ENCODE measurements at regions not wholly inside any gene's neighbourhood (a gene's known extent, or its start where the extent isn't known, plus 50 kb on each side); places are given as distances from the start of the nearest gene placed in this dataset.

DNA sequence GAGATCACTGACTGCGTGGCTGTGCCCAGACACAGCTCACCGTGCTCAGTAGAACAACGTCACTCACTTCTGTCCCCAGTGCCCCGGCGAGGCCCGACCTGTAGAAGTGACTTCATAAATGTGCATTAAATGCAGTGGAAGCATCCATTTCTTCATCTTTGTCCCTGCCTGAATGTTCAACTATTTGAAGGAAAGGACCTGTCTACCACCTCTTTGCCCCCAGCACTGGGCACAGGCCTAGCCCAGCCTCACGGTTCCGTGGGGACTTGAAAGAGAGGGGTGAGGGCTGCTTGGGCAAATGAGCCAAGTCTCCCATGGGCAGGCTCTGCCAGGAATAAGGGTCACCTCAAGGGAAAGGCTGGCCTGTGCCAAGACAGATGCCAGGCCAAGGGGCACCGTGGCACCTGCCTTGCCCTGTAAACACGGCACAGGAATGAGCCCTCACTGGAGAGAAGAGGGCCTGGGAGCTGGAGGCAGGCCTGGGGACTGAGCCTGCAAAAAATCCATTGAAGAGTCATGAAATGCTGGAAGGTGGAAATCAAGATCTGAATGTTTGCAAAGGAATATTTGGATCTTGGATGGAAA is 845.3 kb downstream of the BRD1 start:
- TF ChIP-seq, protein P1, sequence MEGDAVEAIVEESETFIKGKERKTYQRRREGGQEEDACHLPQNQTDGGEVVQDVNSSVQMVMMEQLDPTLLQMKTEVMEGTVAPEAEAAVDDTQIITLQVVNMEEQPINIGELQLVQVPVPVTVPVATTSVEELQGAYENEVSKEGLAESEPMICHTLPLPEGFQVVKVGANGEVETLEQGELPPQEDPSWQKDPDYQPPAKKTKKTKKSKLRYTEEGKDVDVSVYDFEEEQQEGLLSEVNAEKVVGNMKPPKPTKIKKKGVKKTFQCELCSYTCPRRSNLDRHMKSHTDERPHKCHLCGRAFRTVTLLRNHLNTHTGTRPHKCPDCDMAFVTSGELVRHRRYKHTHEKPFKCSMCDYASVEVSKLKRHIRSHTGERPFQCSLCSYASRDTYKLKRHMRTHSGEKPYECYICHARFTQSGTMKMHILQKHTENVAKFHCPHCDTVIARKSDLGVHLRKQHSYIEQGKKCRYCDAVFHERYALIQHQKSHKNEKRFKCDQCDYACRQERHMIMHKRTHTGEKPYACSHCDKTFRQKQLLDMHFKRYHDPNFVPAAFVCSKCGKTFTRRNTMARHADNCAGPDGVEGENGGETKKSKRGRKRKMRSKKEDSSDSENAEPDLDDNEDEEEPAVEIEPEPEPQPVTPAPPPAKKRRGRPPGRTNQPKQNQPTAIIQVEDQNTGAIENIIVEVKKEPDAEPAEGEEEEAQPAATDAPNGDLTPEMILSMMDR (IDR thresholded peaks at IDR 0.05; ENCODE audit: borderline replicate concordance, insufficient read depth, low read depth, low read length), result no peak
- no peak overlapping the region for H3K4me3 ChIP-seq (ENCODE audit: low read depth, low read length)

DNA sequence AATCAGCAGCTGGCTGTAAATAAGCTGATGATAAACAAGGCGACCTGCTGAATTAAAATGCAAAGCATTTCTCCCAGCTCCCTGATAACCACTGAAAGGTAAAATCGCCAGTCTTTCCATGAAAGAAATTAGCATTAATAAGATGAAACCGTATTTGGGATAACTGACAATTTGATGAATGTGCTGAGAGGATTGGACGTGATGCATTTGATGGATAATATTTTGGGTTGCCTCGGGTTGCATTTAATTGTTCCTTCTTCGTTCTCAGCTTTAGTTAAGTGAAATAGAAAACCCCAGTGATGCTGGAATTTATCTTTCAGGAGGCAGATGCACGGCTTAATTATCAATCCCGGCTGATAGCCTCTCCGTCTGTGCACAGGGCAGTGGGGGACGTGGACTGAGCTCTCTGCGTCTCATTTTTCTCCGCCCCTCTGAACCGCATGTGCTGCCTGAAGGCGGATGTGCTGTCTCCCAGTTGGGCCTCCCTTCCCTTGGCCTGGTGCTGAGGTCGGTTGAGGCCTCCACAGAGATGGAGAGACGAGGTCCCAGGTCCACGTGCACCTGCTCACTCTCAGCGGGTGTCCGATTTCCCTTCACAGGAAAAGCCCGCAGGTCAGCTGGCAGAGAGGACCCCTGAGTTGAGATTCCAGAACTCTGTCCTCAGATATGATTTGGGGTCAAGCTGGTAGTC is 846.2 kb downstream of the BRD1 start:
- TF ChIP-seq, protein P1 (IDR thresholded peaks at IDR 0.05; ENCODE audit: borderline replicate concordance, insufficient read depth, low read depth, low read length), result no peak
- H3K4me3 ChIP-seq (ENCODE audit: low read depth, low read length), result no peak overlapping the region

DNA sequence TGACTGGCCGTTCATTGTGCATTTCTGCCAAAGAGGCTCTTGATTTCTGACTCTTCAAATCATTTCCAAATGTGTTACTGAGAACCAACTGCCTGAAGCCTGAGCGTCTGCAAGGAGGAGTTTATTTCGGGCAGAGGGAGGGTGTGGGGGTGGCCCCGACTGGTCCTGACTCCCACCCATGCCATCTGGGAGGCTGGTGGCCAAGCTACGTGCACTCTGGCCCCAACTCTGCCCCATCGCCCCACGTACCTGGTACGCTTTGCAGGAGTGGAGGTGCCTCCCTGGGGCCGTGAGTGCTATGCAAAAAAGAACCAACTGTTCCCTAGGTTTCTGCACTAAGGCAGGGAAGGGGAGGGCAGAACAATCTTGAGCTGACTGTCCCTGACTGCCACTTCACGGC is 846.8 kb downstream of the BRD1 start:
- TF ChIP-seq, protein P1 (IDR thresholded peaks at IDR 0.05; ENCODE audit: borderline replicate concordance, insufficient read depth, low read depth, low read length), result no peak
- H3K4me3 ChIP-seq (ENCODE audit: low read depth, low read length), result no peak overlapping the region

DNA sequence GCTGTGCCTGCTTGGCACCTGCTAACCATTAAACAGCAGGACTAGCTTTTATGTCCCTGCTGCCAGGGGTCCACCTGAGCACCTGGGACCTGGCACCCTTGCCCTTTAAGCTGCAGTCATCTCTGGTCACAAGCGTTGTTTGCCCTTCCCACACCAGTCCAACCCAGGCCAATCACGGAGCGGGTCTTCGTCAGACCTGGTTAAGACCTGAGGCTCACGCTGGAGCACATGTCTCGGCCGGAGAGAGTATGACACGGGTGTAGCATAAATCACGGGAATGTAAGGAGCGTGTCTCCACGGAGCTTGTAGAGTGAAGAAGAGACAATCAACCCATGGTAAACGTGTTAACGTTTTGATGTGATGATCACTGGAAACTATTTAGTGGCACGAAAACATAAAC is 847.3 kb downstream of the BRD1 start:
- H3K4me3 ChIP-seq (ENCODE audit: low read depth, low read length), result no peak overlapping the region
- TF ChIP-seq, protein P1 (IDR thresholded peaks at IDR 0.05; ENCODE audit: borderline replicate concordance, insufficient read depth, low read depth, low read length), result no peak

DNA sequence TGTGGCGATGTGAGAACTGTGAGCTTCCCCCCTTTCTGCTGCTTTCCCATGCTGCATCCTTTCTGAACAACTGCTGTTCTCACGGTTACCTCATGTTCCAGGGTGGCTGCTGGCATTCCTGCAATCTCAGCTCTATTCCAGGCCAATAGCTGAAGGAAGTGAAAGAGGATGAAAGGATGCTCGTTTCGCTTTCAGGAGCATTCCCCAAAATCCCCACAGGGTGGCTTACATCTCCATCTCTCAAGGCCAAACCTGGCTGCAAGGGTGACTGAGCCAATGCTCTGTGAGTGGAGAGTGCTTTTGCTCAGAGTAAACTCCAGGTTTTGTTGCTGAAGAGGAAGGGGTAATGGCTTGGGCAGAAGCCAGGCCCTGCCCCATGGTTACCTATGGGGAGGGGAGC is 848.2 kb downstream of the BRD1 start:
- TF ChIP-seq, protein P1 (IDR thresholded peaks at IDR 0.05; ENCODE audit: borderline replicate concordance, insufficient read depth, low read depth, low read length), result no peak

DNA sequence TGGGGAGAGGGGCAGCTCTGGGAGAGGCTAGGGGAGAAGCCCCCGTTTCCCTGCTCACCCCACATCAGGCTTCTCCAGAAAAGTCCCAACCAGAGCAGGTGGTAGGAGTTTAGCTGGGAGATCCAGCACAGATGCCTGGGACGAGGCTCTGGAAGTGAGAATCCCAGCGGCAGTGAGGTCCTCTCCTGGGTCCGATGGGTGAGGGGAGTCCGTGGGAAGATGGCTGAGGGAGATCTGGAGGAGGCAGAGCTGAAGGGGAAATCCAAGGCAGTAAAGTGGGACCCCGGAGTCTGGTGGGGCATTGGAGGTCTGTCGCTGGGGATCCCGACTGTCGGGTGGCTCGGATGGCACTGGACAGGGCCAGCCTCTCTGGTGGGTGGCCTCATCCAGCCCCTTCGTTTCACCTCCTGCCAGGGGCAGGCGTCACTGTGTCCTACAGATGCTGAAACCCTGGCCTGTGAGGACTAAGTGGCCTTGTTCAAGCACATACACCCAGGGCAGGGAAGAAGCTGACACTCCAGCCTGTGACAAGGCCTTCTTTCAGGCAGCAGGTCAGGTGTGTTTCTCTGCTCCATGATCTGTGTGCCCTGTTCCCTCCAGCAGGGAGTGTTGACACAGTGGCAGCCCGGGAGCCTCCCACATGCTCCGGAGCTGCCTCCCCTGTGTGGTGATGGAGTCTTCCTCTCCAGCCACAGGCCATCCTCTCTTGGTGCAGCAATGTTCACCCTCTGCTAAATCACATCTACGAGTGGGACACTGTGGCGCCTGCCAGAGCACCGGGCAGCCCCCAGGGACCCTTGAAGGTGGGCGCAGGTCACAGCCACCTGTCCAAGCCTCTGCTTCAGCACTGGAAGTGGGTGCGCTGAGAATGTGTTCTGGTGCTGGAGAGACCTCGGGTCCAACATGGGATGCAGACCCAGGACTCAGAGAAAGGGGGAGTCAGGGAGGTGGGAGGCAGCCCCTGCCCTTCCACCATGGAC is 850.8 kb downstream of the BRD1 start:
- TF ChIP-seq, protein P1 (IDR thresholded peaks at IDR 0.05; ENCODE audit: borderline replicate concordance, insufficient read depth, low read depth, low read length), result no peak
- no peak overlapping the region for H3K4me3 ChIP-seq (ENCODE audit: low read depth, low read length)

More for the DNA sequence above, 848.2 kb downstream of the BRD1 start:
- H3K4me3 ChIP-seq (ENCODE audit: low read depth, low read length), result no peak overlapping the region
